ENCODE measurements at regions not wholly inside any gene's neighbourhood (a gene's known extent, or its start where the extent isn't known, plus 50 kb on each side); places are given as distances from the start of the nearest gene placed in this dataset.

- DNase-seq = no peak
Observed at GRCh38 chr17:77741109-77741508, 217.4 kb upstream of the TNRC6C start.

GRCh38 chr17:77742579-77742978 is 215.9 kb upstream of the TNRC6C start:
- DNase-seq = no peak

- DNase-seq = no peak
Observed at GRCh38 chr17:77744066-77744988, 214.2 kb upstream of the TNRC6C start.

GRCh38 chr17:77745702-77746101 is 212.8 kb upstream of the TNRC6C start:
- no peak for DNase-seq

- no peak for DNase-seq
Observed at GRCh38 chr17:77746393-77746792, 212.1 kb upstream of the TNRC6C start.

- DNase-seq = no peak
Observed at GRCh38 chr17:77746896-77747554, 211.5 kb upstream of the TNRC6C start.

GRCh38 chr17:77748436-77748835 is 210.1 kb upstream of the TNRC6C start:
- no peak for DNase-seq

- DNase-seq = no peak
Observed at GRCh38 chr17:77749321-77749751, 209.2 kb upstream of the TNRC6C start.

GRCh38 chr17:77749989-77750388 is 208.5 kb upstream of the TNRC6C start:
- DNase-seq = no peak

- DNase-seq = no peak
Observed at GRCh38 chr17:77750427-77751043, 208.0 kb upstream of the TNRC6C start.

- no peak for DNase-seq
Observed at GRCh38 chr17:77753246-77753645, 205.3 kb upstream of the TNRC6C start.

GRCh38 chr17:77753691-77754245 is 204.7 kb upstream of the TNRC6C start:
- no peak for DNase-seq

- DNase-seq = no peak
Observed at GRCh38 chr17:77754956-77755355, 203.5 kb upstream of the TNRC6C start.

- no peak for DNase-seq
Observed at GRCh38 chr17:77755410-77755963, 203.0 kb upstream of the TNRC6C start.

- DNase-seq = no peak
Observed at GRCh38 chr17:77756028-77756427, 202.5 kb upstream of the TNRC6C start.

- no peak for DNase-seq
Observed at GRCh38 chr17:77756846-77757560, 201.5 kb upstream of the TNRC6C start.

GRCh38 chr17:77757561-77757898 is 201.0 kb upstream of the TNRC6C start:
- DNase-seq = no peak

- no peak for DNase-seq
Observed at GRCh38 chr17:77763023-77763422, 195.5 kb upstream of the TNRC6C start.

GRCh38 chr17:77763575-77763974 is 194.9 kb upstream of the TNRC6C start:
- no peak for DNase-seq

GRCh38 chr17:77765292-77765691 is 193.2 kb upstream of the TNRC6C start:
- DNase-seq = no peak

- no peak for DNase-seq
Observed at GRCh38 chr17:77767148-77767547, 191.4 kb upstream of the TNRC6C start.

- DNase-seq = no peak
Observed at GRCh38 chr17:77768248-77768852, 190.2 kb upstream of the TNRC6C start.

Data from NCI-H748 treated with DMSO at 0.1 percent for 48 hours (cell line).